GM12865 (cell line): ENCODE measurements at regions not wholly inside any gene's neighbourhood (a gene's known extent, or its start where the extent isn't known, plus 50 kb on each side); places are given as distances from the start of the nearest gene placed in this dataset.
A peak's percentile ranks its signal among the peaks of the same experiment; 100 is the strongest.

Experiments used
- DNase-seq: peaks from one replicate; pipeline ENCODE4 v3.0.0; 2010; ENCODE audit warnings: low read depth
- H3K4me3 ChIP-seq: 2 replicates; pipeline ENCODE4 v1.5.1; 2011; ENCODE audit warnings: mild to moderate bottlenecking, low read depth, low read length, control low read depth
- TF ChIP-seq, protein P1 (sequence below): IDR thresholded peaks from 2 replicates; pipeline ENCODE4 v1.5.1; 2011; ENCODE audit warnings: low read length, control low read depth, low read depth, inconsistent platforms; ENCODE audit not compliant: insufficient read depth; ENCODE audit errors: missing control alignments

GRCh38 chr21:35824136-35824535 is 236.2 kb downstream of the SETD4 start:
- TF ChIP-seq, protein P1, sequence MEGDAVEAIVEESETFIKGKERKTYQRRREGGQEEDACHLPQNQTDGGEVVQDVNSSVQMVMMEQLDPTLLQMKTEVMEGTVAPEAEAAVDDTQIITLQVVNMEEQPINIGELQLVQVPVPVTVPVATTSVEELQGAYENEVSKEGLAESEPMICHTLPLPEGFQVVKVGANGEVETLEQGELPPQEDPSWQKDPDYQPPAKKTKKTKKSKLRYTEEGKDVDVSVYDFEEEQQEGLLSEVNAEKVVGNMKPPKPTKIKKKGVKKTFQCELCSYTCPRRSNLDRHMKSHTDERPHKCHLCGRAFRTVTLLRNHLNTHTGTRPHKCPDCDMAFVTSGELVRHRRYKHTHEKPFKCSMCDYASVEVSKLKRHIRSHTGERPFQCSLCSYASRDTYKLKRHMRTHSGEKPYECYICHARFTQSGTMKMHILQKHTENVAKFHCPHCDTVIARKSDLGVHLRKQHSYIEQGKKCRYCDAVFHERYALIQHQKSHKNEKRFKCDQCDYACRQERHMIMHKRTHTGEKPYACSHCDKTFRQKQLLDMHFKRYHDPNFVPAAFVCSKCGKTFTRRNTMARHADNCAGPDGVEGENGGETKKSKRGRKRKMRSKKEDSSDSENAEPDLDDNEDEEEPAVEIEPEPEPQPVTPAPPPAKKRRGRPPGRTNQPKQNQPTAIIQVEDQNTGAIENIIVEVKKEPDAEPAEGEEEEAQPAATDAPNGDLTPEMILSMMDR = no peak
- no peak overlapping the region for H3K4me3 ChIP-seq
- no peak for DNase-seq

DNA sequence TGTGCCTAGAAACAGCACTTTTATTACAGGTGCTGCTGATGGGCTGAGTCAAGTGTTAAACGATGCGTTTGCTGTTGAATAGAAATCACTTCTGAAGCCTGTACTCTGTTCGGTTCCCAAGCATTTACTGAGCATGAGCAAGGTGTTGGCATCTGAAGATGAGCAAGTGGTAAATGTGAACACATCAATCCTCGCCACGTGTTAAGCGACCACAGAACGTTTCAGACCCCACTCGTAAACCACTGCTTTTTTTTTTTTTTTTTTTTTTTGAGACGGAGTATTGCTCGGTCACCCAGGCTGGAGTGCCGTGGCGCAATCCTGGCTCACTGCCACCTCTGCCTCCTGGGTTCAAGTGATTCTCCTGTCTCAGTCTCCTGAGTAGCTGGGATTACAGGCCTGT is 241.2 kb downstream of the SETD4 start:
- no peak overlapping the region for H3K4me3 ChIP-seq
- DNase-seq = no peak
- TF ChIP-seq, protein P1 = no peak

DNA sequence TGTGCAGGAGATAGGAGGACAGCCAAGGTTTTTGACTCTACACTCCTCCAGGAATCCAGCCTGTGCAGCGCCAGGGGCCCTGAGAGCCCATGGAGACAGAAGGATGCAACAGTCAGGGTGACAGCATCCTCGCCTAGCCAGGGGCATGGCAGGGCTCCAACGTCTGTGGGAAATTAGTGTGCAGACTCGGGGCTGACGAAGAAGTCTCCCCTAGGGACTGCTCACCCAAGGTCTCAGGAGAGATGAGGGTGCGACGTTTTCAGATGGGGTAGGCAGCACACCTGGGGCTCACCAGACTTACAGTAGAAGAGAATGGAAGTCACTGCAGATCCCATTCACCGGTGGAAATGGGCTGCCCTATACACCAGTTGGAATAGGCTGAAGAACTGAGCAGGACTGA is 241.7 kb downstream of the SETD4 start:
- H3K4me3 ChIP-seq = no peak overlapping the region
- TF ChIP-seq, protein P1 = no peak
- DNase-seq = peak; percentile 4

- DNase-seq = no peak
- TF ChIP-seq, protein P1 = no peak
- H3K4me3 ChIP-seq = no peak overlapping the region
Observed at GRCh38 chr21:35814858-35815619, 245.3 kb downstream of the SETD4 start.

- TF ChIP-seq, protein P1 = no peak
- H3K4me3 ChIP-seq = no peak overlapping the region
- no peak for DNase-seq
Observed at GRCh38 chr21:35812679-35813078, 247.6 kb downstream of the SETD4 start.

GRCh38 chr21:35811191-35811806 is 249.0 kb downstream of the SETD4 start:
- no peak overlapping the region for H3K4me3 ChIP-seq
- DNase-seq = no peak
- TF ChIP-seq, protein P1 = no peak
